Glutamatergic neuron (in vitro differentiated cells): ENCODE measurements at regions not wholly inside any gene's neighbourhood (a gene's known extent, or its start where the extent isn't known, plus 50 kb on each side); places are given as distances from the start of the nearest gene placed in this dataset.
A peak's percentile ranks its signal among the peaks of the same experiment; 100 is the strongest.
"Not testable (repeated sequence)": the region's sequence is repeated elsewhere in the genome, so short reads cannot be mapped to it uniquely, and the experiment has no call there.

Experiments used
- DNase-seq: peaks from one replicate; pipeline ENCODE4 v3.0.0; 2022
- H3K27ac Mint-ChIP-seq: one replicate; pipeline ENCODE4 v1.8.0; 2020; ENCODE audit warnings: mild to moderate bottlenecking, mixed read lengths, inconsistent platforms; ENCODE audit not compliant: unreplicated experiment
- H3K27me3 Mint-ChIP-seq: one replicate; pipeline ENCODE4 v1.8.0; 2020; ENCODE audit warnings: mild to moderate bottlenecking, moderate library complexity, mixed read lengths, inconsistent platforms; ENCODE audit not compliant: unreplicated experiment
- H3K36me3 Mint-ChIP-seq: one replicate; pipeline ENCODE4 v1.8.0; 2020; ENCODE audit warnings: mild to moderate bottlenecking, mixed read lengths, inconsistent platforms; ENCODE audit not compliant: unreplicated experiment
- H3K4me1 Mint-ChIP-seq: one replicate; pipeline ENCODE4 v1.8.0; 2020; ENCODE audit warnings: mild to moderate bottlenecking, low read depth, mixed read lengths, inconsistent platforms; ENCODE audit not compliant: unreplicated experiment
- H3K4me3 Mint-ChIP-seq: one replicate; pipeline ENCODE4 v1.8.0; 2020; ENCODE audit warnings: mild to moderate bottlenecking, mixed read lengths, inconsistent platforms; ENCODE audit not compliant: unreplicated experiment
- H3K9me3 Mint-ChIP-seq: one replicate; pipeline ENCODE4 v1.8.0; 2020; ENCODE audit warnings: mild to moderate bottlenecking, moderate library complexity, mixed read lengths, inconsistent platforms; ENCODE audit not compliant: unreplicated experiment
- TF ChIP-seq, protein P1 (sequence below): fragments of 200-600 bp; sonication (generic); IDR thresholded peaks from one replicate; pipeline ENCODE4 v1.5.0; 2021; ENCODE audit not compliant: partially characterized antibody, unreplicated experiment

DNA sequence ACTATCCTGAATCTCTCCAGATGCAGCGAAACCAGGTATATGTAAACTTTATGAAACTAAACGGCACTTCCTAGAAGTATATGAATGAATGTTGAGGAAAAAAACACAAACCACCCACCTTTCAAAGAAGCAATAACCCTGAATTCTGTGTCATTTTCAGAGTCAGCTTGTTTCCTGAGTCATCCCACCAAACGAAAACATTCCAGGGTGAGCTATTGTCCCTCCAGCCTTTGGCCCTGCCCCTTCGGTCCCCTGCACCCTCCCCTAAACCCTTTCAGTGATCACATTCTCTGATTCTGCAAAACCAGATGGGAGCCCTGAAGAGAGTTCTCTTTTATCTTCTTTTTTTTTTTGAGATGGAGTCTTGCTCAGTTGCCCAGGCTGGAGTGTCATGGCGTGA, 202.6 kb upstream of the ALG10B start:
- TF ChIP-seq, protein P1, sequence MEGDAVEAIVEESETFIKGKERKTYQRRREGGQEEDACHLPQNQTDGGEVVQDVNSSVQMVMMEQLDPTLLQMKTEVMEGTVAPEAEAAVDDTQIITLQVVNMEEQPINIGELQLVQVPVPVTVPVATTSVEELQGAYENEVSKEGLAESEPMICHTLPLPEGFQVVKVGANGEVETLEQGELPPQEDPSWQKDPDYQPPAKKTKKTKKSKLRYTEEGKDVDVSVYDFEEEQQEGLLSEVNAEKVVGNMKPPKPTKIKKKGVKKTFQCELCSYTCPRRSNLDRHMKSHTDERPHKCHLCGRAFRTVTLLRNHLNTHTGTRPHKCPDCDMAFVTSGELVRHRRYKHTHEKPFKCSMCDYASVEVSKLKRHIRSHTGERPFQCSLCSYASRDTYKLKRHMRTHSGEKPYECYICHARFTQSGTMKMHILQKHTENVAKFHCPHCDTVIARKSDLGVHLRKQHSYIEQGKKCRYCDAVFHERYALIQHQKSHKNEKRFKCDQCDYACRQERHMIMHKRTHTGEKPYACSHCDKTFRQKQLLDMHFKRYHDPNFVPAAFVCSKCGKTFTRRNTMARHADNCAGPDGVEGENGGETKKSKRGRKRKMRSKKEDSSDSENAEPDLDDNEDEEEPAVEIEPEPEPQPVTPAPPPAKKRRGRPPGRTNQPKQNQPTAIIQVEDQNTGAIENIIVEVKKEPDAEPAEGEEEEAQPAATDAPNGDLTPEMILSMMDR: no peak
- Mint-ChIP-seq H3K4me3 (no peak overlapping the region), H3K36me3 (peaks cover 11% of the 10 kb centered on the region), H3K4me1 (no peaks in the 10 kb centered on the region), H3K27ac (no peak overlapping the region), H3K27me3 (no peaks in the 10 kb centered on the region), H3K9me3 (peaks cover 15% of the 10 kb centered on the region)
- no peak for DNase-seq

DNA sequence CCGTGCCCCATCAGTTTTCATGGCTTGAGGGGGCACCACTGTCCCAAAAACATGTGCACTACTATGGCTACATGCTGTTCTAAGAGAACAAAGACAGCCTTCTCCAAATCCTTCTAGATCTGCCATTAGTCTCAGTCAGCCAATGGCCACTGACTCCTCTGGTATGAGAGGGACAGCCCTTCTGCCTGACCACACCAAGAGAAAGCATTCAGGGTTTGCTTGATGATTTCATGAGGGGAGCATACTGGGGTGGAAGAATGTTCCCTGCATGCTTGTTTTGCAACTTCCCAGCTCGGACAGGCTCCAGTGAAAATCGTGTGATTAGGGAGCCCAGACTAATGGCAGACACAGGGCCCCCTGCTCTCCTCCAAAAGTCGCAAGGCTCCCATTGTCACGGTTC, 199.6 kb upstream of the ALG10B start:
- peaks cover 17% of the 10 kb centered on the region for H3K36me3 Mint-ChIP-seq
- TF ChIP-seq, protein P1: no peak
- H3K4me3 Mint-ChIP-seq: no peak overlapping the region

DNA sequence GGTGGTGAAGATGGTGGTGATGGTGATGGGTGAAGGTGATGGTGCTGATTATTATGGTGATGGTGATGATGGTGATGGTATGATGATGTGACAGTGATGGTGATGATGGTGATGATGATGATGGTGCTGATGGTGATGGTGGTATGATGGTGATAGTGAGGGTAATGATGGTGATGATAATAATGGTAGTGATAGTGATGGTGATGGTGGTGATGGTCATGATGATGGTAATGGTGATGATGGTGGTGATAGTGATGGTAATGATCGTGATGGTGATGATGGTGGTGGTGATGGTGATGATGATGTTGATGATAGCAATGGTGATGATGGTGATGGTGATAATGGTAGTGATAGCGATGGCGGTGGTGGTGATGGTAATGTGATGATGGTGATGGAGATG, 197.9 kb upstream of the ALG10B start:
- H3K36me3 Mint-ChIP-seq: peaks cover 13% of the 10 kb centered on the region
- no peak for DNase-seq
- TF ChIP-seq, protein P1: no peak
- H3K27me3 Mint-ChIP-seq: no peaks in the 10 kb centered on the region
- no peaks in the 10 kb centered on the region for H3K4me1 Mint-ChIP-seq
- H3K9me3 Mint-ChIP-seq: peaks cover 17% of the 10 kb centered on the region
- peak overlapping the region; percentile 31 for H3K27ac Mint-ChIP-seq
- no peak overlapping the region for H3K4me3 Mint-ChIP-seq

More for the DNA sequence above, 199.6 kb upstream of the ALG10B start:
- Mint-ChIP-seq H3K4me1 (no peaks in the 10 kb centered on the region), H3K27ac (no peak overlapping the region), H3K27me3 (no peaks in the 10 kb centered on the region), H3K9me3 (peaks cover 18% of the 10 kb centered on the region)
- DNase-seq: no peak

GRCh38 chr12:38120438-38120837, 196.1 kb upstream of the ALG10B start:
- Mint-ChIP-seq H3K4me3 (no peak overlapping the region), H3K27ac (no peak overlapping the region), H3K27me3 (peaks cover 2% of the 10 kb centered on the region), H3K4me1 (no peaks in the 10 kb centered on the region), H3K36me3 (peaks cover 20% of the 10 kb centered on the region), H3K9me3 (peaks cover 21% of the 10 kb centered on the region)
- no peak for DNase-seq
- TF ChIP-seq, protein P1: no peak

- H3K4me1 Mint-ChIP-seq, DNase-seq, H3K27me3 Mint-ChIP-seq, H3K4me3 Mint-ChIP-seq, H3K27ac Mint-ChIP-seq: not testable (repeated sequence)
- Mint-ChIP-seq H3K36me3 (peaks cover 20% of the 10 kb centered on the region), H3K9me3 (peaks cover 16% of the 10 kb centered on the region)
Observed at GRCh38 chr12:38123028-38123427, 193.5 kb upstream of the ALG10B start.
